ENCODE measurements at regions not wholly inside any gene's neighbourhood (a gene's known extent, or its start where the extent isn't known, plus 50 kb on each side); places are given as distances from the start of the nearest gene placed in this dataset.

- ChIA-PET CTCF (ENCODE audit: partially characterized antibody) (no interaction called here), POLR2A (ENCODE audit: partially characterized antibody) (no interaction called here)
- Histone ChIP-seq H3K18ac (ENCODE audit: extremely low read depth, low read length) (no peak overlapping the region), H2BK5ac (ENCODE audit: low read depth, low read length) (no peak overlapping the region), H2BK12ac (ENCODE audit: low read depth, low read length) (no peak overlapping the region), H3K27ac (ENCODE audit: low read depth, low read length) (no peak overlapping the region), H2BK120ac (replicated peaks; ENCODE audit: low read depth, low read length) (no peak overlapping the region), H3K23ac (ENCODE audit: insufficient read length) (no peak overlapping the region), H3K4me1 (replicated peaks in 1 of 4; ENCODE audit: control insufficient read depth in 3 of 4, insufficient read depth in 4 of 4, low read length in 3 of 4) (no peaks in the 10 kb centered on the region; a peak in 2 of 7 replicates), H4K8ac (ENCODE audit: extremely low read depth, insufficient read depth, low read length) (no peak overlapping the region), H4K91ac (replicated peaks; ENCODE audit: insufficient read length, low read length) (no peak overlapping the region), H2BK15ac (ENCODE audit: low read length) (no peak overlapping the region), H2BK20ac (ENCODE audit: low read length) (no peak overlapping the region), H3K36me3 (ENCODE audit: control insufficient read depth in 2 of 4, insufficient read depth in 4 of 4, low read length in 3 of 4) (no peaks in the 10 kb centered on the region), H2AK5ac (ENCODE audit: low read depth, low read length) (no peak overlapping the region), H4K20me1 (replicated peaks in 1 of 2; ENCODE audit: control insufficient read depth in 1 of 2, insufficient read depth in 2 of 2, low read length in 2 of 2) (no peaks in the 10 kb centered on the region), H3K9ac (replicated peaks in 1 of 4; ENCODE audit: extremely low read depth in 1 of 4, low read depth in 3 of 4, low read length in 3 of 4) (no peak overlapping the region), H3K27me3 (replicated peaks in 1 of 4; ENCODE audit: control insufficient read depth in 3 of 4, extremely low read depth in 1 of 4, insufficient read depth in 3 of 4, low read length in 3 of 4) (no peaks in the 10 kb centered on the region), H3K23me2 (ENCODE audit: low read depth, low read length) (no peaks in the 10 kb centered on the region), H3K4me3 (ENCODE audit: extremely low read depth in 1 of 4, insufficient read depth in 2 of 4, low read depth in 3 of 4, low read length in 4 of 4) (no peak overlapping the region), H4K5ac (ENCODE audit: insufficient read length, low read depth, low read length) (no peak overlapping the region), H3K56ac (replicated peaks; ENCODE audit: insufficient read length, low read depth, low read length) (no peak overlapping the region), H3K14ac (ENCODE audit: insufficient read length) (no peak overlapping the region), H2AFZ (ENCODE audit: low read length) (no peak overlapping the region), H3K9me3 (ENCODE audit: insufficient read depth in 2 of 2, low read depth in 1 of 2, low read length in 1 of 2) (no peaks in the 10 kb centered on the region), H3K79me2 (ENCODE audit: control insufficient read depth in 1 of 2, insufficient read depth in 2 of 2, low read length in 2 of 2) (no peaks in the 10 kb centered on the region), H3K79me1 (ENCODE audit: low read depth, low read length) (no peaks in the 10 kb centered on the region), H3K4ac (replicated peaks; ENCODE audit: insufficient read length, low read depth, low read length) (no peak overlapping the region), H3K4me2 (ENCODE audit: insufficient read depth in 1 of 2, low read depth in 2 of 2, low read length in 2 of 2) (no peak overlapping the region)
- 100% methylated on average over 1 of the region's 1 CpG; no CpG with 5 or more reads in 1 of the 2 experiments for WGBS, 2 experiments (ENCODE audit: extremely low coverage in 1 of 2, insufficient coverage in 1 of 2, insufficient read length in 1 of 2, insufficient replicate concordance in 2 of 2, low coverage in 1 of 2, low lambda C conversion rate in 2 of 2, missing lambda C conversion rate in 1 of 2)
- TF ChIP-seq BCL11A (IDR thresholded peaks at IDR 0.05; ENCODE audit: low read depth in 2 of 2, low read length in 2 of 2) (no peak), RXRA (IDR thresholded peaks at IDR 0.05; ENCODE audit: insufficient read depth, low read depth, low read length) (no peak), GTF2F1 (IDR thresholded peaks at IDR 0.05; ENCODE audit: borderline replicate concordance, low read depth, low read length) (no peak), ZNF274 (IDR thresholded peaks at IDR 0.05; ENCODE audit: borderline replicate concordance, extremely low read depth, low read length) (no peak), E2F6 (IDR thresholded peaks at IDR 0.05) (no peak), EZH2 (IDR thresholded peaks at IDR 0.05; ENCODE audit: low read depth, low read length, severe bottlenecking) (no peak), RAD21 (IDR thresholded peaks at IDR 0.05 in 1 of 2, conservative IDR thresholded peaks at IDR 0.05 in 1 of 2; ENCODE audit: low read depth in 2 of 2, low read length in 2 of 2) (no peak), NANOG (IDR thresholded peaks at IDR 0.05; ENCODE audit: insufficient read depth, low read depth, low read length, poor library complexity, severe bottlenecking) (no peak), SP1 (IDR thresholded peaks at IDR 0.05; ENCODE audit: low read depth, low read length) (no peak), YY1 (IDR thresholded peaks at IDR 0.05; ENCODE audit: low read depth, low read length) (no peak), NRF1 (IDR thresholded peaks at IDR 0.05; ENCODE audit: low read depth, low read length) (no peak), SAP30 (IDR thresholded peaks at IDR 0.05; ENCODE audit: insufficient read depth, insufficient replicate concordance, low read length) (no peak), GABPA (IDR thresholded peaks at IDR 0.05; ENCODE audit: borderline replicate concordance, insufficient read depth, low read length) (no peak)
- FAIRE-seq, result no peak
- DNase-seq (ENCODE audit: low read depth in 1 of 2, low spot score in 2 of 2), result no peak
These were observed 461.2 kb downstream of the EPM2A start for GRCh38 chr6:145274083-145274482.

Data from H1 (cell line).